IMR-90 (cell line): ENCODE measurements at regions not wholly inside any gene's neighbourhood (a gene's known extent, or its start where the extent isn't known, plus 50 kb on each side); places are given as distances from the start of the nearest gene placed in this dataset.

ENCODE experiments used
- ATAC-seq: fragments of 200-7000 bp; cut with Tn5 transposase; 2 replicates; pipeline ENCODE4 v1.9.1; 2020; ENCODE audit warnings: low read depth, mild to moderate bottlenecking, moderate library complexity
- BruUV-seq: library from RNA; stranded (reverse); fragments of 400-500 nt; replicated peaks from 2 replicates; lab custom pipeline; 2021; lab: Mats Ljungman, UMichigan
- CTCF ChIA-PET: fragments of 300-600 bp; formaldehyde crosslinking; extraction: SDS; loops from one replicate; lab custom pipeline; 2021; ENCODE audit warnings: antibody characterized with exemption; lab: Yijun Ruan, JAX
- POLR2A ChIA-PET: fragments of 300-600 bp; sonication (Branson Sonifier 250); formaldehyde crosslinking; loops from one replicate; lab custom pipeline; 2022; ENCODE audit warnings: antibody characterized with exemption; ENCODE audit not compliant: unreplicated experiment; lab: Charles Lee
- DNase-seq: peaks from one replicate; pipeline ENCODE4 v3.0.0; 2013
- H2AFZ ChIP-seq: replicated peaks from 2 replicates; pipeline ENCODE3; 2013; ENCODE audit warnings: low read length, mild to moderate bottlenecking; ENCODE audit not compliant: poor library complexity
- H2AK5ac ChIP-seq: 2 replicates; pipeline ENCODE4 v1.6.1; 2013; ENCODE audit warnings: low read depth, low read length, inconsistent platforms
- H2AK9ac ChIP-seq: replicated peaks from 2 replicates; pipeline ENCODE3; 2013; ENCODE audit warnings: mild to moderate bottlenecking, low read depth, low read length, moderate library complexity; ENCODE audit not compliant: poor library complexity
- H2BK120ac ChIP-seq: 2 replicates; pipeline ENCODE4 v1.6.1; 2013; ENCODE audit warnings: low read depth, low read length, inconsistent platforms
- H2BK15ac ChIP-seq: 3 replicates; pipeline ENCODE4 v1.6.1; 2013; ENCODE audit warnings: low read depth, low read length, inconsistent platforms
- H2BK20ac ChIP-seq: 2 replicates; pipeline ENCODE4 v1.6.1; 2013; ENCODE audit warnings: low read depth, mild to moderate bottlenecking, inconsistent platforms, low read length, moderate library complexity
- H2BK5ac ChIP-seq: 2 replicates; pipeline ENCODE4 v1.6.1; 2013; ENCODE audit warnings: mild to moderate bottlenecking, low read depth, low read length, inconsistent platforms; ENCODE audit not compliant: poor library complexity, severe bottlenecking
- H3K14ac ChIP-seq: replicated peaks from 2 replicates; pipeline ENCODE4 v1.6.1; 2013; ENCODE audit warnings: low read depth, low read length, inconsistent platforms
- H3K18ac ChIP-seq: 2 replicates; pipeline ENCODE4 v1.6.1; 2013; ENCODE audit warnings: low read depth, low read length, control low read depth
- H3K23ac ChIP-seq: 2 replicates; pipeline ENCODE4 v1.6.1; 2013; ENCODE audit warnings: low read depth, low read length, inconsistent platforms
- H3K27ac ChIP-seq: 2 replicates; pipeline ENCODE4 v1.5.1; 2013; ENCODE audit warnings: mild to moderate bottlenecking, control low read depth, low read length; ENCODE audit not compliant: insufficient read depth
- H3K27me3 ChIP-seq: 2 replicates; pipeline ENCODE4 v1.6.1; 2013; ENCODE audit warnings: low read length; ENCODE audit not compliant: control insufficient read depth, insufficient read depth
- H3K36me3 ChIP-seq: 2 replicates; pipeline ENCODE4 v1.6.1; 2013; ENCODE audit warnings: low read length, mixed read lengths; ENCODE audit not compliant: control insufficient read depth, insufficient read depth
- H3K4ac ChIP-seq: 2 replicates; pipeline ENCODE4 v1.6.1; 2013; ENCODE audit warnings: low read depth, low read length, inconsistent platforms
- H3K4me1 ChIP-seq: 2 replicates; pipeline ENCODE4 v1.6.1; 2013; ENCODE audit warnings: low read length, mixed read lengths; ENCODE audit not compliant: control insufficient read depth, insufficient read depth
- H3K4me2 ChIP-seq: 2 replicates; pipeline ENCODE4 v1.6.1; 2013; ENCODE audit warnings: low read depth, mild to moderate bottlenecking, control low read depth, low read length, moderate library complexity
- H3K4me3 ChIP-seq: 2 replicates; pipeline ENCODE4 v1.5.1; 2013; ENCODE audit warnings: low read depth, mild to moderate bottlenecking, control low read depth, low read length, moderate library complexity; ENCODE audit not compliant: insufficient read depth
- H3K56ac ChIP-seq: 2 replicates; pipeline ENCODE4 v1.6.1; 2013; ENCODE audit warnings: low read length, inconsistent platforms; ENCODE audit not compliant: insufficient read depth; ENCODE audit errors: extremely low read depth
- H3K79me1 ChIP-seq, 2 experiments: 2 replicates each; pipeline ENCODE4 v1.6.1; 2013; ENCODE audit warnings: low read length in 2 of 2, inconsistent platforms in 1 of 2, low read depth in 1 of 2
- H3K9ac ChIP-seq: 2 replicates; pipeline ENCODE4 v1.6.1; 2013; ENCODE audit warnings: low read depth, low read length, control low read depth
- H3K9me1 ChIP-seq: 2 replicates; pipeline ENCODE4 v1.6.1; 2013; ENCODE audit warnings: low read length, inconsistent platforms; ENCODE audit not compliant: insufficient read depth
- H3K9me3 ChIP-seq: 2 replicates; pipeline ENCODE4 v1.6.1; 2013; ENCODE audit warnings: low read length; ENCODE audit not compliant: control insufficient read depth, insufficient read depth
- H4K20me1 ChIP-seq: 2 replicates; pipeline ENCODE4 v1.6.1; 2013; ENCODE audit warnings: low read length, inconsistent platforms; ENCODE audit not compliant: insufficient read depth
- H4K5ac ChIP-seq: 2 replicates; pipeline ENCODE4 v1.6.1; 2013; ENCODE audit warnings: mild to moderate bottlenecking, low read depth, low read length, control low read depth
- H4K8ac ChIP-seq, 2 experiments: 2 replicates each; pipeline ENCODE4 v1.6.1; 2013; ENCODE audit warnings: low read depth in 2 of 2, low read length in 2 of 2, control low read depth in 1 of 2, inconsistent platforms in 1 of 2
- H4K91ac ChIP-seq: 2 replicates; pipeline ENCODE4 v1.6.1; 2013; ENCODE audit warnings: low read depth, low read length, inconsistent platforms; ENCODE audit not compliant: insufficient read depth
- BHLHE40 ChIP-seq: fragments of 150-350 bp; IDR thresholded peaks from 2 replicates; pipeline ENCODE4 v1.6.1; 2016; ENCODE audit warnings: mild to moderate bottlenecking, low read depth, low read length
- MXI1 ChIP-seq: IDR thresholded peaks from 2 replicates; pipeline ENCODE4 v1.6.1; 2012; ENCODE audit warnings: low read depth, mild to moderate bottlenecking, low read length, moderate library complexity, borderline replicate concordance
- NFE2L2 ChIP-seq: fragments of 150-350 bp; IDR thresholded peaks from 2 replicates; pipeline ENCODE4 v1.6.1; 2016; ENCODE audit warnings: low read depth, mild to moderate bottlenecking, low read length
- RCOR1 ChIP-seq: IDR thresholded peaks from 2 replicates; pipeline ENCODE4 v1.6.1; 2012; ENCODE audit warnings: mild to moderate bottlenecking, low read length, improper control_type of control experiment; ENCODE audit not compliant: insufficient replicate concordance
- WGBS, 2 experiments: methylation state at CpG; one replicate each; pipeline versions ENCODE4 v1.1.5 to v1.1.7; 2013; ENCODE audit warnings: missing lambda C conversion rate in 2 of 2; ENCODE audit not compliant: insufficient read length in 1 of 2; ENCODE audit errors: extremely low coverage in 2 of 2; 5-methylcytosine and 5-hydroxymethylcytosine counted together
- dilution Hi-C: fragments of 300-500 bp; cut with HindIII; formaldehyde crosslinking; loops from one replicate; pipeline ENCODE4 v1.14.3; 2018; ENCODE audit warnings: low sequenced_read_pairs; ENCODE audit not compliant: unreplicated experiment
- in situ Hi-C: fragments of 300-500 bp; cut with MboI; formaldehyde crosslinking; loops from 3 replicates; pipeline ENCODE4 v1.14.3; 2019; ENCODE audit warnings: low sequenced_read_pairs, inconsistent platforms, mixed read lengths
- intact Hi-C: fragments of 100-400 bp; cut with micrococcal nuclease; formaldehyde crosslinking; loops from 2 replicates; pipeline ENCODE4 v1.10.0; 2022
- TF ChIP-seq, protein P1 (sequence below): fragments of 150-350 bp; IDR thresholded peaks from 2 replicates; pipeline ENCODE4 v1.6.1; 2016; ENCODE audit warnings: low read depth, mild to moderate bottlenecking, low read length, moderate library complexity, borderline replicate concordance

GRCh38 chr11:71140206-71140919 lies 112.0 kb downstream of the SHANK2 start:
- H3K79me1 ChIP-seq: no peaks in the 10 kb centered on the region
- CTCF ChIA-PET: no interaction called here
- no peak overlapping the region for H2AFZ ChIP-seq
- no peak overlapping the region for H3K4me3 ChIP-seq
- no peak overlapping the region for H3K56ac ChIP-seq
- H3K27me3 ChIP-seq: no peaks in the 10 kb centered on the region
- no peak overlapping the region for H4K8ac ChIP-seq
- H3K4ac ChIP-seq: no peak overlapping the region
- intact Hi-C loops (no loop called here), dilution Hi-C loops (no loop called here), in situ Hi-C loops (no loop called here)
- H2BK20ac ChIP-seq: no peak overlapping the region
- 80% methylated on average over 12 of the region's 22 CpGs; no CpG with 5 or more reads in 1 of the 2 experiments for WGBS, 2 experiments
- H3K14ac ChIP-seq: no peak overlapping the region
- no peak overlapping the region for H3K23ac ChIP-seq
- H4K91ac ChIP-seq: no peak overlapping the region
- no peaks in the 10 kb centered on the region; the same call in 1 of the 2 replicates for H3K9me3 ChIP-seq
- no peak overlapping the region for H3K4me2 ChIP-seq
- H3K9me1 ChIP-seq: no peaks in the 10 kb centered on the region; the same call in 1 of the 2 replicates
- H4K20me1 ChIP-seq: no peaks in the 10 kb centered on the region
- H2AK5ac ChIP-seq: no peak overlapping the region
- H3K27ac ChIP-seq: no peak overlapping the region
- no peak overlapping the region for H2BK5ac ChIP-seq
- POLR2A ChIA-PET: no interaction called here
- no peaks in the 10 kb centered on the region for H3K36me3 ChIP-seq
- no peak overlapping the region for H2BK120ac ChIP-seq
- peaks cover 2% of the 10 kb centered on the region; the same call in 1 of the 2 replicates for H3K4me1 ChIP-seq
- TF ChIP-seq RCOR1: no peak
- TF ChIP-seq BHLHE40: no peak
- TF ChIP-seq MXI1: no peak
- TF ChIP-seq NFE2L2: no peak
- TF ChIP-seq, protein P1, sequence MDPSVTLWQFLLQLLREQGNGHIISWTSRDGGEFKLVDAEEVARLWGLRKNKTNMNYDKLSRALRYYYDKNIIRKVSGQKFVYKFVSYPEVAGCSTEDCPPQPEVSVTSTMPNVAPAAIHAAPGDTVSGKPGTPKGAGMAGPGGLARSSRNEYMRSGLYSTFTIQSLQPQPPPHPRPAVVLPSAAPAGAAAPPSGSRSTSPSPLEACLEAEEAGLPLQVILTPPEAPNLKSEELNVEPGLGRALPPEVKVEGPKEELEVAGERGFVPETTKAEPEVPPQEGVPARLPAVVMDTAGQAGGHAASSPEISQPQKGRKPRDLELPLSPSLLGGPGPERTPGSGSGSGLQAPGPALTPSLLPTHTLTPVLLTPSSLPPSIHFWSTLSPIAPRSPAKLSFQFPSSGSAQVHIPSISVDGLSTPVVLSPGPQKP: no peak
- H3K9ac ChIP-seq: no peak overlapping the region
- H4K5ac ChIP-seq: no peak overlapping the region
- no peak for ATAC-seq
- no peak overlapping the region for H2AK9ac ChIP-seq
- DNase-seq: no peak
- H3K18ac ChIP-seq: no peak overlapping the region
- BruUV-seq: no TSS peak
- H2BK15ac ChIP-seq: no peak overlapping the region
